GM23338 (cell line): ENCODE measurements at regions not wholly inside any gene's neighbourhood (a gene's known extent, or its start where the extent isn't known, plus 50 kb on each side); places are given as distances from the start of the nearest gene placed in this dataset.

Experiments used
- ATAC-seq: fragments of 200-7000 bp; cut with Tn5 transposase; 3 replicates; pipeline ENCODE4 v1.9.1; 2020
- DNase-seq: peaks from one replicate; pipeline ENCODE4 v3.0.0-alpha.2; 2015; ENCODE audit warnings: low spot score
- H2AFZ ChIP-seq: fragments of 200-600 bp; sonication (generic); 2 replicates; pipeline ENCODE4 v1.8.0; 2016; ENCODE audit warnings: antibody characterized with exemption, mild to moderate bottlenecking, moderate library complexity
- H3F3A ChIP-seq: fragments of 200-600 bp; sonication (generic); replicated peaks from 2 replicates; pipeline ENCODE4 v1.8.0; 2017; ENCODE audit warnings: antibody characterized with exemption, mixed run types, low read depth
- H3K27ac ChIP-seq: fragments of 200-600 bp; sonication (generic); 2 replicates; pipeline ENCODE4 v1.6.1; 2016; ENCODE audit warnings: low read depth
- H3K27me3 ChIP-seq: fragments of 200-600 bp; sonication (generic); 2 replicates; pipeline ENCODE4 v1.8.0; 2016; ENCODE audit warnings: mild to moderate bottlenecking, mixed run types, moderate library complexity; ENCODE audit not compliant: insufficient read depth
- H3K36me3 ChIP-seq: fragments of 200-600 bp; sonication (generic); 2 replicates; pipeline ENCODE4 v1.8.0; 2016; ENCODE audit warnings: mild to moderate bottlenecking; ENCODE audit not compliant: insufficient read depth
- H3K4me1 ChIP-seq: fragments of 200-600 bp; sonication (generic); 2 replicates; pipeline ENCODE4 v1.8.0; 2016; ENCODE audit warnings: mild to moderate bottlenecking, moderate library complexity; ENCODE audit not compliant: insufficient read depth
- H3K4me2 ChIP-seq: fragments of 200-600 bp; sonication (generic); 2 replicates; pipeline ENCODE4 v1.7.1; 2017; ENCODE audit warnings: mixed run types
- H3K4me3 ChIP-seq: fragments of 200-600 bp; sonication (generic); 2 replicates; pipeline ENCODE4 v1.6.1; 2016; ENCODE audit warnings: mixed run types
- H3K79me2 ChIP-seq: fragments of 200-600 bp; sonication (generic); replicated peaks from 2 replicates; pipeline ENCODE4 v1.8.0; 2017; ENCODE audit warnings: mild to moderate bottlenecking; ENCODE audit not compliant: insufficient read depth
- H3K9me2 ChIP-seq: fragments of 200-600 bp; sonication (generic); 2 replicates; pipeline ENCODE4 v1.8.0; 2017; ENCODE audit not compliant: insufficient read depth
- H4K20me1 ChIP-seq: fragments of 200-600 bp; sonication (generic); replicated peaks from 2 replicates; pipeline ENCODE4 v1.8.0; 2017; ENCODE audit warnings: mild to moderate bottlenecking; ENCODE audit not compliant: insufficient read depth
- H3K27ac Mint-ChIP-seq: 2 replicates; pipeline ENCODE4 v1.8.0; 2020; ENCODE audit warnings: inconsistent platforms, mild to moderate bottlenecking, moderate library complexity, mixed read lengths
- H3K27me3 Mint-ChIP-seq: 3 replicates; pipeline ENCODE4 v1.8.0; 2022; ENCODE audit warnings: low read depth, mild to moderate bottlenecking, moderate library complexity, mixed read lengths, inconsistent platforms; ENCODE audit not compliant: insufficient read depth, poor library complexity
- H3K36me3 Mint-ChIP-seq: 3 replicates; pipeline ENCODE4 v1.8.0; 2021; ENCODE audit warnings: low read depth, mild to moderate bottlenecking, inconsistent platforms, moderate library complexity, mixed read lengths
- H3K4me1 Mint-ChIP-seq: 3 replicates; pipeline ENCODE4 v1.8.0; 2020; ENCODE audit warnings: mild to moderate bottlenecking, inconsistent platforms, mixed read lengths
- H3K4me3 Mint-ChIP-seq: 3 replicates; pipeline ENCODE4 v1.8.0; 2021; ENCODE audit warnings: moderate library complexity, mild to moderate bottlenecking, inconsistent platforms, mixed read lengths
- H3K9me3 Mint-ChIP-seq: 3 replicates; pipeline ENCODE4 v1.8.0; 2020; ENCODE audit warnings: moderate library complexity, mild to moderate bottlenecking, inconsistent platforms, mixed read lengths
- CREB1 ChIP-seq: fragments of 250-450 bp; sonication (Bioruptor Pico); IDR thresholded peaks from 2 replicates; pipeline ENCODE4 v1.5.0; 2020; ENCODE audit warnings: low read depth, mild to moderate bottlenecking, moderate library complexity
- EZH2 ChIP-seq: fragments of 200-600 bp; sonication (generic); IDR thresholded peaks from one replicate; pipeline ENCODE4 v1.8.0; 2017; ENCODE audit warnings: antibody characterized with exemption, mild to moderate bottlenecking, low read depth; ENCODE audit not compliant: unreplicated experiment
- EZH2phosphoT487 ChIP-seq: fragments of 200-600 bp; sonication (generic); IDR thresholded peaks from one replicate; pipeline ENCODE4 v1.8.1; 2018; ENCODE audit warnings: antibody characterized with exemption; ENCODE audit not compliant: unreplicated experiment
- JUNB ChIP-seq: IDR thresholded peaks from one replicate; pipeline ENCODE4 v1.6.1; 2016; ENCODE audit warnings: antibody characterized with exemption; ENCODE audit not compliant: unreplicated experiment
- NANOG ChIP-seq: IDR thresholded peaks from 2 replicates; pipeline ENCODE4 v1.6.1; 2016; ENCODE audit warnings: antibody characterized with exemption, borderline replicate concordance
- POLR2AphosphoS5 ChIP-seq: IDR thresholded peaks from 2 replicates; pipeline ENCODE4 v1.6.1; 2016; ENCODE audit warnings: antibody characterized with exemption, low read depth
- STAT1 ChIP-seq: IDR thresholded peaks from one replicate; pipeline ENCODE4 v1.6.1; 2016; ENCODE audit warnings: antibody characterized with exemption; ENCODE audit not compliant: unreplicated experiment
- ZNF114 ChIP-seq: fragments of 250-450 bp; sonication (Bioruptor Pico); IDR thresholded peaks from 2 replicates; pipeline ENCODE4 v1.5.0; 2020; ENCODE audit warnings: mild to moderate bottlenecking, moderate library complexity
- ZNF331 ChIP-seq: fragments of 250-450 bp; sonication (Bioruptor Pico); IDR thresholded peaks from 2 replicates; pipeline ENCODE4 v1.5.0; 2020; ENCODE audit warnings: low read depth, mild to moderate bottlenecking, moderate library complexity
- TF ChIP-seq, protein P1 (sequence below): fragments of 250-450 bp; sonication (Bioruptor Pico); IDR thresholded peaks from 2 replicates; pipeline ENCODE4 v1.5.0; 2020; ENCODE audit warnings: mild to moderate bottlenecking, moderate library complexity
- TF ChIP-seq, protein P2 (sequence below), 2 experiments: fragments of 200-600 bp in 1 of 2; sonication (generic) in 1 of 2; conservative IDR thresholded peaks; 2 replicates each; pipeline versions ENCODE4 v1.5.1 to v1.6.1; 2016 to 2017; ENCODE audit warnings: antibody characterized with exemption in 2 of 2, low read depth in 2 of 2, mild to moderate bottlenecking in 2 of 2, moderate library complexity in 1 of 2
- TF ChIP-seq, protein P3 (sequence below): IDR thresholded peaks from one replicate; pipeline ENCODE4 v1.6.1; 2018; ENCODE audit warnings: antibody characterized with exemption; ENCODE audit not compliant: unreplicated experiment
- TF ChIP-seq, protein P4 (sequence below): IDR thresholded peaks from 2 replicates; pipeline ENCODE4 v1.6.1; 2016; ENCODE audit warnings: antibody characterized with exemption

DNA sequence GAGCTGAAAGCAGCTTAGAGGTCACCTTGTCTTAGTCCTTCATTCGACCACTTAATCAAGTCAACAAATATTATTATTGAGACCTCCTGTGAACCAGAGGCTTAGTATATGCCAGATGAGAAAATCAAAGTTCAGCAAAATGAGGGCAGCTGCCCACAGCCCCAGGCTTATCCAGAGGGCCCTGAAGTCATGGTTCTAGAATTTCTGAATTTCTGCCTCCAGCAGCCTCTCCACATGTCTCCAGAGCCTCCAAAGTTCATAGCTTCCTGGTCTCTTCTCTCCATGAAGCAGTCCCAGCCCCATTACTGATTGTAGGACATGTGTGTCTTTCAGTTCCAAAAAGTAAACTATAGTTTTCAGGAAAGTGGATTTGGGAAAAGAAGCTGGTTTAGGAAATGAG is 96.9 kb upstream of the TSC22D2 start:
- H3K9me3 Mint-ChIP-seq, result no peaks in the 10 kb centered on the region
- no peak overlapping the region for H3K27ac Mint-ChIP-seq
- no peaks in the 10 kb centered on the region for H3K27me3 ChIP-seq
- H2AFZ ChIP-seq, result no peak overlapping the region
- no peak overlapping the region for H3K4me3 ChIP-seq
- no peaks in the 10 kb centered on the region for H3K36me3 ChIP-seq
- no peak for ATAC-seq
- no peak overlapping the region for H3K27ac ChIP-seq
- no peaks in the 10 kb centered on the region for H4K20me1 ChIP-seq
- H3K27me3 Mint-ChIP-seq, result peaks cover 4% of the 10 kb centered on the region
- DNase-seq, result no peak
- no peaks in the 10 kb centered on the region; the same call in 1 of the 2 replicates for H3K9me2 ChIP-seq
- H3K4me3 Mint-ChIP-seq, result no peak overlapping the region
- H3K4me1 ChIP-seq, result peaks cover 6% of the 10 kb centered on the region; the same call in 1 of the 2 replicates
- H3F3A ChIP-seq, result no peaks in the 10 kb centered on the region
- peaks cover 14% of the 10 kb centered on the region for H3K4me1 Mint-ChIP-seq
- H3K79me2 ChIP-seq, result no peaks in the 10 kb centered on the region
- TF ChIP-seq, protein P1, sequence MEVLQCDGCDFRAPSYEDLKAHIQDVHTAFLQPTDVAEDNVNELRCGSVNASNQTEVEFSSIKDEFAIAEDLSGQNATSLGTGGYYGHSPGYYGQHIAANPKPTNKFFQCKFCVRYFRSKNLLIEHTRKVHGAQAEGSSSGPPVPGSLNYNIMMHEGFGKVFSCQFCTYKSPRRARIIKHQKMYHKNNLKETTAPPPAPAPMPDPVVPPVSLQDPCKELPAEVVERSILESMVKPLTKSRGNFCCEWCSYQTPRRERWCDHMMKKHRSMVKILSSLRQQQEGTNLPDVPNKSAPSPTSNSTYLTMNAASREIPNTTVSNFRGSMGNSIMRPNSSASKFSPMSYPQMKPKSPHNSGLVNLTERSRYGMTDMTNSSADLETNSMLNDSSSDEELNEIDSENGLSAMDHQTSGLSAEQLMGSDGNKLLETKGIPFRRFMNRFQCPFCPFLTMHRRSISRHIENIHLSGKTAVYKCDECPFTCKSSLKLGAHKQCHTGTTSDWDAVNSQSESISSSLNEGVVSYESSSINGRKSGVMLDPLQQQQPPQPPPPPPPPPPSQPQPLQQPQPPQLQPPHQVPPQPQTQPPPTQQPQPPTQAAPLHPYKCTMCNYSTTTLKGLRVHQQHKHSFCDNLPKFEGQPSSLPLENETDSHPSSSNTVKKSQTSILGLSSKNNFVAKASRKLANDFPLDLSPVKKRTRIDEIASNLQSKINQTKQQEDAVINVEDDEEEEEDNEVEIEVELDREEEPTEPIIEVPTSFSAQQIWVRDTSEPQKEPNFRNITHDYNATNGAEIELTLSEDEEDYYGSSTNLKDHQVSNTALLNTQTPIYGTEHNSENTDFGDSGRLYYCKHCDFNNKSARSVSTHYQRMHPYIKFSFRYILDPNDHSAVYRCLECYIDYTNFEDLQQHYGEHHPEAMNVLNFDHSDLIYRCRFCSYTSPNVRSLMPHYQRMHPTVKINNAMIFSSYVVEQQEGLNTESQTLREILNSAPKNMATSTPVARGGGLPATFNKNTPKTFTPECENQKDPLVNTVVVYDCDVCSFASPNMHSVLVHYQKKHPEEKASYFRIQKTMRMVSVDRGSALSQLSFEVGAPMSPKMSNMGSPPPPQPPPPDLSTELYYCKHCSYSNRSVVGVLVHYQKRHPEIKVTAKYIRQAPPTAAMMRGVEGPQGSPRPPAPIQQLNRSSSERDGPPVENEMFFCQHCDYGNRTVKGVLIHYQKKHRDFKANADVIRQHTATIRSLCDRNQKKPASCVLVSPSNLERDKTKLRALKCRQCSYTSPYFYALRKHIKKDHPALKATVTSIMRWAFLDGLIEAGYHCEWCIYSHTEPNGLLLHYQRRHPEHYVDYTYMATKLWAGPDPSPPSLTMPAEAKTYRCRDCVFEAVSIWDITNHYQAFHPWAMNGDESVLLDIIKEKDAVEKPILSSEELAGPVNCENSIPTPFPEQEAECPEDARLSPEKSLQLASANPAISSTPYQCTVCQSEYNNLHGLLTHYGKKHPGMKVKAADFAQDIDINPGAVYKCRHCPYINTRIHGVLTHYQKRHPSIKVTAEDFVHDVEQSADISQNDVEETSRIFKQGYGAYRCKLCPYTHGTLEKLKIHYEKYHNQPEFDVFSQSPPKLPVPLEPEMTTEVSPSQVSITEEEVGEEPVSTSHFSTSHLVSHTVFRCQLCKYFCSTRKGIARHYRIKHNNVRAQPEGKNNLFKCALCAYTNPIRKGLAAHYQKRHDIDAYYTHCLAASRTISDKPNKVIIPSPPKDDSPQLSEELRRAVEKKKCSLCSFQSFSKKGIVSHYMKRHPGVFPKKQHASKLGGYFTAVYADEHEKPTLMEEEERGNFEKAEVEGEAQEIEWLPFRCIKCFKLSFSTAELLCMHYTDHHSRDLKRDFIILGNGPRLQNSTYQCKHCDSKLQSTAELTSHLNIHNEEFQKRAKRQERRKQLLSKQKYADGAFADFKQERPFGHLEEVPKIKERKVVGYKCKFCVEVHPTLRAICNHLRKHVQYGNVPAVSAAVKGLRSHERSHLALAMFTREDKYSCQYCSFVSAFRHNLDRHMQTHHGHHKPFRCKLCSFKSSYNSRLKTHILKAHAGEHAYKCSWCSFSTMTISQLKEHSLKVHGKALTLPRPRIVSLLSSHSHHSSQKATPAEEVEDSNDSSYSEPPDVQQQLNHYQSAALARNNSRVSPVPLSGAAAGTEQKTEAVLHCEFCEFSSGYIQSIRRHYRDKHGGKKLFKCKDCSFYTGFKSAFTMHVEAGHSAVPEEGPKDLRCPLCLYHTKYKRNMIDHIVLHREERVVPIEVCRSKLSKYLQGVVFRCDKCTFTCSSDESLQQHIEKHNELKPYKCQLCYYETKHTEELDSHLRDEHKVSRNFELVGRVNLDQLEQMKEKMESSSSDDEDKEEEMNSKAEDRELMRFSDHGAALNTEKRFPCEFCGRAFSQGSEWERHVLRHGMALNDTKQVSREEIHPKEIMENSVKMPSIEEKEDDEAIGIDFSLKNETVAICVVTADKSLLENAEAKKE (CRISPR knock-in tag), result no peak
- TF ChIP-seq CREB1 (CRISPR knock-in tag) (no peak), EZH2phosphoT487 (no peak), POLR2AphosphoS5 (no peak), EZH2 (no peak), STAT1 (no peak), ZNF114 (CRISPR knock-in tag) (no peak), JUNB (no peak), ZNF331 (CRISPR knock-in tag) (no peak), NANOG (no peak)
- TF ChIP-seq, protein P2, sequence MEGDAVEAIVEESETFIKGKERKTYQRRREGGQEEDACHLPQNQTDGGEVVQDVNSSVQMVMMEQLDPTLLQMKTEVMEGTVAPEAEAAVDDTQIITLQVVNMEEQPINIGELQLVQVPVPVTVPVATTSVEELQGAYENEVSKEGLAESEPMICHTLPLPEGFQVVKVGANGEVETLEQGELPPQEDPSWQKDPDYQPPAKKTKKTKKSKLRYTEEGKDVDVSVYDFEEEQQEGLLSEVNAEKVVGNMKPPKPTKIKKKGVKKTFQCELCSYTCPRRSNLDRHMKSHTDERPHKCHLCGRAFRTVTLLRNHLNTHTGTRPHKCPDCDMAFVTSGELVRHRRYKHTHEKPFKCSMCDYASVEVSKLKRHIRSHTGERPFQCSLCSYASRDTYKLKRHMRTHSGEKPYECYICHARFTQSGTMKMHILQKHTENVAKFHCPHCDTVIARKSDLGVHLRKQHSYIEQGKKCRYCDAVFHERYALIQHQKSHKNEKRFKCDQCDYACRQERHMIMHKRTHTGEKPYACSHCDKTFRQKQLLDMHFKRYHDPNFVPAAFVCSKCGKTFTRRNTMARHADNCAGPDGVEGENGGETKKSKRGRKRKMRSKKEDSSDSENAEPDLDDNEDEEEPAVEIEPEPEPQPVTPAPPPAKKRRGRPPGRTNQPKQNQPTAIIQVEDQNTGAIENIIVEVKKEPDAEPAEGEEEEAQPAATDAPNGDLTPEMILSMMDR (conservative IDR thresholded peaks at IDR 0.05; ENCODE audit: low read depth in 2 of 2), result no peak
- TF ChIP-seq, protein P3, sequence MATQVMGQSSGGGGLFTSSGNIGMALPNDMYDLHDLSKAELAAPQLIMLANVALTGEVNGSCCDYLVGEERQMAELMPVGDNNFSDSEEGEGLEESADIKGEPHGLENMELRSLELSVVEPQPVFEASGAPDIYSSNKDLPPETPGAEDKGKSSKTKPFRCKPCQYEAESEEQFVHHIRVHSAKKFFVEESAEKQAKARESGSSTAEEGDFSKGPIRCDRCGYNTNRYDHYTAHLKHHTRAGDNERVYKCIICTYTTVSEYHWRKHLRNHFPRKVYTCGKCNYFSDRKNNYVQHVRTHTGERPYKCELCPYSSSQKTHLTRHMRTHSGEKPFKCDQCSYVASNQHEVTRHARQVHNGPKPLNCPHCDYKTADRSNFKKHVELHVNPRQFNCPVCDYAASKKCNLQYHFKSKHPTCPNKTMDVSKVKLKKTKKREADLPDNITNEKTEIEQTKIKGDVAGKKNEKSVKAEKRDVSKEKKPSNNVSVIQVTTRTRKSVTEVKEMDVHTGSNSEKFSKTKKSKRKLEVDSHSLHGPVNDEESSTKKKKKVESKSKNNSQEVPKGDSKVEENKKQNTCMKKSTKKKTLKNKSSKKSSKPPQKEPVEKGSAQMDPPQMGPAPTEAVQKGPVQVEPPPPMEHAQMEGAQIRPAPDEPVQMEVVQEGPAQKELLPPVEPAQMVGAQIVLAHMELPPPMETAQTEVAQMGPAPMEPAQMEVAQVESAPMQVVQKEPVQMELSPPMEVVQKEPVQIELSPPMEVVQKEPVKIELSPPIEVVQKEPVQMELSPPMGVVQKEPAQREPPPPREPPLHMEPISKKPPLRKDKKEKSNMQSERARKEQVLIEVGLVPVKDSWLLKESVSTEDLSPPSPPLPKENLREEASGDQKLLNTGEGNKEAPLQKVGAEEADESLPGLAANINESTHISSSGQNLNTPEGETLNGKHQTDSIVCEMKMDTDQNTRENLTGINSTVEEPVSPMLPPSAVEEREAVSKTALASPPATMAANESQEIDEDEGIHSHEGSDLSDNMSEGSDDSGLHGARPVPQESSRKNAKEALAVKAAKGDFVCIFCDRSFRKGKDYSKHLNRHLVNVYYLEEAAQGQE, result no peak
- TF ChIP-seq, protein P4, sequence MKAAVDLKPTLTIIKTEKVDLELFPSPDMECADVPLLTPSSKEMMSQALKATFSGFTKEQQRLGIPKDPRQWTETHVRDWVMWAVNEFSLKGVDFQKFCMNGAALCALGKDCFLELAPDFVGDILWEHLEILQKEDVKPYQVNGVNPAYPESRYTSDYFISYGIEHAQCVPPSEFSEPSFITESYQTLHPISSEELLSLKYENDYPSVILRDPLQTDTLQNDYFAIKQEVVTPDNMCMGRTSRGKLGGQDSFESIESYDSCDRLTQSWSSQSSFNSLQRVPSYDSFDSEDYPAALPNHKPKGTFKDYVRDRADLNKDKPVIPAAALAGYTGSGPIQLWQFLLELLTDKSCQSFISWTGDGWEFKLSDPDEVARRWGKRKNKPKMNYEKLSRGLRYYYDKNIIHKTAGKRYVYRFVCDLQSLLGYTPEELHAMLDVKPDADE, result no peak
- no peak overlapping the region for H3K4me2 ChIP-seq
- no peaks in the 10 kb centered on the region for H3K36me3 Mint-ChIP-seq
